ENCODE measurements at regions not wholly inside any gene's neighbourhood (a gene's known extent, or its start where the extent isn't known, plus 50 kb on each side); places are given as distances from the start of the nearest gene placed in this dataset.

- DNase-seq = no peak
These were observed 182.9 kb upstream of the DPYD start for GRCh38 chr1:98103617-98104285.

- DNase-seq = no peak
These were observed 181.7 kb upstream of the DPYD start for GRCh38 chr1:98102345-98103030.

- DNase-seq = no peak
These were observed 180.5 kb upstream of the DPYD start for GRCh38 chr1:98101364-98101763.

- no peak for DNase-seq
These were observed 178.7 kb upstream of the DPYD start for GRCh38 chr1:98099501-98099900.

- DNase-seq = no peak
These were observed 177.6 kb upstream of the DPYD start for GRCh38 chr1:98098473-98098872.

GRCh38 chr1:98090351-98090750, 169.5 kb upstream of the DPYD start:
- no peak for DNase-seq

GRCh38 chr1:98088381-98088780, 167.5 kb upstream of the DPYD start:
- DNase-seq = no peak

GRCh38 chr1:98086796-98087441, 166.1 kb upstream of the DPYD start:
- no peak for DNase-seq

- DNase-seq = no peak
These were observed 165.3 kb upstream of the DPYD start for GRCh38 chr1:98086156-98086555.

- no peak for DNase-seq
These were observed 163.4 kb upstream of the DPYD start for GRCh38 chr1:98084188-98084587.

GRCh38 chr1:98081944-98082343, 161.1 kb upstream of the DPYD start:
- no peak for DNase-seq

- DNase-seq = no peak
These were observed 157.8 kb upstream of the DPYD start for GRCh38 chr1:98078596-98078995.

- no peak for DNase-seq
These were observed 156.9 kb upstream of the DPYD start for GRCh38 chr1:98077691-98078090.

GRCh38 chr1:98075626-98076025, 154.8 kb upstream of the DPYD start:
- DNase-seq = no peak

GRCh38 chr1:98073823-98074222, 153.0 kb upstream of the DPYD start:
- no peak for DNase-seq

- no peak for DNase-seq
These were observed 152.3 kb upstream of the DPYD start for GRCh38 chr1:98073106-98073505.

- no peak for DNase-seq
These were observed 151.2 kb upstream of the DPYD start for GRCh38 chr1:98072047-98072446.

GRCh38 chr1:98068016-98068415, 147.2 kb upstream of the DPYD start:
- no peak for DNase-seq

GRCh38 chr1:98066911-98067310, 146.1 kb upstream of the DPYD start:
- no peak for DNase-seq

GRCh38 chr1:98059620-98060019, 138.8 kb upstream of the DPYD start:
- no peak for DNase-seq

- no peak for DNase-seq
These were observed 137.8 kb upstream of the DPYD start for GRCh38 chr1:98058676-98059075.

GRCh38 chr1:98057236-98057910, 136.5 kb upstream of the DPYD start:
- no peak for DNase-seq

- no peak for DNase-seq
These were observed 135.9 kb upstream of the DPYD start for GRCh38 chr1:98056781-98057180.

GRCh38 chr1:98055457-98055856, 134.6 kb upstream of the DPYD start:
- DNase-seq = no peak
